ENCODE measurements at regions not wholly inside any gene's neighbourhood (a gene's known extent, or its start where the extent isn't known, plus 50 kb on each side); places are given as distances from the start of the nearest gene placed in this dataset.

DNA sequence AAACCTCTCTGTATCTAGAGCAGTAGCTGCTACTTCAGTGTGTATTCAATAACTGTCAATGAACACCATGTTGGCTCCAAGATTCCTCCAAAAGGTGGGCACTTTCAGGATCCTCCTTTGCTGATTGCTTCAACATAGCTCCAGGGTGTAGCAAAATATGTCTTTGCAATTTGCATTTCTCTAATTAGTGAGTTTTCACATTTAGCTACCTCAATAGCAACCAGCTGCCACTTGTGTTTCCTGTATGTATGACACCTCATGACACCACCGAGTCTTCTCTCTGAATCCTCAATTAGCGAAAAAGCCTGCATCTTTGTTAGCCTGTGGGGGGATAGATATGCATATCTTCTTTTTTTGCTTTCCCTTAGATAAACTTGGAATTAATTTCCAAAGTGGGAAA lies 898.3 kb upstream of the FAT3 start:
- Mint-ChIP-seq H3K27ac (no peak overlapping the region), H3K9me3 (peaks cover 19% of the 10 kb centered on the region), H3K4me3 (no peak overlapping the region), H3K27me3 (ENCODE audit: low read depth) (no peaks in the 10 kb centered on the region), H3K36me3 (peaks cover 12% of the 10 kb centered on the region), H3K4me1 (no peaks in the 10 kb centered on the region)
- ATAC-seq (no peak), DNase-seq (ENCODE audit: low spot score) (no peak)
- TF ChIP-seq, protein P1, sequence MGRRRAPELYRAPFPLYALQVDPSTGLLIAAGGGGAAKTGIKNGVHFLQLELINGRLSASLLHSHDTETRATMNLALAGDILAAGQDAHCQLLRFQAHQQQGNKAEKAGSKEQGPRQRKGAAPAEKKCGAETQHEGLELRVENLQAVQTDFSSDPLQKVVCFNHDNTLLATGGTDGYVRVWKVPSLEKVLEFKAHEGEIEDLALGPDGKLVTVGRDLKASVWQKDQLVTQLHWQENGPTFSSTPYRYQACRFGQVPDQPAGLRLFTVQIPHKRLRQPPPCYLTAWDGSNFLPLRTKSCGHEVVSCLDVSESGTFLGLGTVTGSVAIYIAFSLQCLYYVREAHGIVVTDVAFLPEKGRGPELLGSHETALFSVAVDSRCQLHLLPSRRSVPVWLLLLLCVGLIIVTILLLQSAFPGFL (CRISPR knock-in tag; IDR thresholded peaks at IDR 0.05; ENCODE audit: borderline replicate concordance) = no peak
- TF ChIP-seq ZNF263 (CRISPR knock-in tag; IDR thresholded peaks at IDR 0.05; ENCODE audit: low read depth) (no peak), RELA (CRISPR knock-in tag; IDR thresholded peaks at IDR 0.05; ENCODE audit: borderline replicate concordance) (no peak), JUN (CRISPR knock-in tag; IDR thresholded peaks at IDR 0.05) (no peak)
- TF ChIP-seq, protein P2, sequence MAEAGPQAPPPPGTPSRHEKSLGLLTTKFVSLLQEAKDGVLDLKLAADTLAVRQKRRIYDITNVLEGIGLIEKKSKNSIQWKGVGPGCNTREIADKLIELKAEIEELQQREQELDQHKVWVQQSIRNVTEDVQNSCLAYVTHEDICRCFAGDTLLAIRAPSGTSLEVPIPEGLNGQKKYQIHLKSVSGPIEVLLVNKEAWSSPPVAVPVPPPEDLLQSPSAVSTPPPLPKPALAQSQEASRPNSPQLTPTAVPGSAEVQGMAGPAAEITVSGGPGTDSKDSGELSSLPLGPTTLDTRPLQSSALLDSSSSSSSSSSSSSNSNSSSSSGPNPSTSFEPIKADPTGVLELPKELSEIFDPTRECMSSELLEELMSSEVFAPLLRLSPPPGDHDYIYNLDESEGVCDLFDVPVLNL (CRISPR knock-in tag; IDR thresholded peaks at IDR 0.05; ENCODE audit: borderline replicate concordance, low read depth) = no peak
- TF ChIP-seq, protein P3, sequence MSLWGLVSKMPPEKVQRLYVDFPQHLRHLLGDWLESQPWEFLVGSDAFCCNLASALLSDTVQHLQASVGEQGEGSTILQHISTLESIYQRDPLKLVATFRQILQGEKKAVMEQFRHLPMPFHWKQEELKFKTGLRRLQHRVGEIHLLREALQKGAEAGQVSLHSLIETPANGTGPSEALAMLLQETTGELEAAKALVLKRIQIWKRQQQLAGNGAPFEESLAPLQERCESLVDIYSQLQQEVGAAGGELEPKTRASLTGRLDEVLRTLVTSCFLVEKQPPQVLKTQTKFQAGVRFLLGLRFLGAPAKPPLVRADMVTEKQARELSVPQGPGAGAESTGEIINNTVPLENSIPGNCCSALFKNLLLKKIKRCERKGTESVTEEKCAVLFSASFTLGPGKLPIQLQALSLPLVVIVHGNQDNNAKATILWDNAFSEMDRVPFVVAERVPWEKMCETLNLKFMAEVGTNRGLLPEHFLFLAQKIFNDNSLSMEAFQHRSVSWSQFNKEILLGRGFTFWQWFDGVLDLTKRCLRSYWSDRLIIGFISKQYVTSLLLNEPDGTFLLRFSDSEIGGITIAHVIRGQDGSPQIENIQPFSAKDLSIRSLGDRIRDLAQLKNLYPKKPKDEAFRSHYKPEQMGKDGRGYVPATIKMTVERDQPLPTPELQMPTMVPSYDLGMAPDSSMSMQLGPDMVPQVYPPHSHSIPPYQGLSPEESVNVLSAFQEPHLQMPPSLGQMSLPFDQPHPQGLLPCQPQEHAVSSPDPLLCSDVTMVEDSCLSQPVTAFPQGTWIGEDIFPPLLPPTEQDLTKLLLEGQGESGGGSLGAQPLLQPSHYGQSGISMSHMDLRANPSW (CRISPR knock-in tag; conservative IDR thresholded peaks at IDR 0.05; ENCODE audit: low read depth) = no peak
- ChIA-PET CTCF (no interaction called here), POLR2A (interaction anchor here (0.7 kb wide), 1 partner anchor 58 kb away, joined by 5 read pairs; no protein-coding TSS in a partner anchor)

DNA sequence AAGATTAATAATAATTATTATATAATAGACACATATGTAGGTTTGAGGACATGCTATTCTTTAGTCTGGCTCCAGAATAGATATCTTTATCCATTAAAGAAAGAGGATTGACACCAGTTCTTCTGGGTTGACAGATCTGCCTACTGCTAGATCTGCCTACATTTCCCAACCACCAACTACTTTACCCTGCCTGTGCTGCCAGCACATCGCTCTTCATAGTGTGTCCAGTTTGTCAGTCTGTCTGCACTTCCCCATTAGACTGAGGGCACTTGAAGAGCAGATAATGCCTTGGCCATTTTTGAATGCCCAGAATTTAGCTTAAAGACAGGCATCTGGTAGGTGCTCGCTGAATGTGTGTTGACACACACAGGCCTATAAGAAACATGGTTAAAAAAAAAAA lies 910.1 kb upstream of the FAT3 start:
- POLR2A ChIA-PET = no interaction called here
- 0 out of 2 replicates have a peak, but pooled peaks cover 2% of the 10 kb centered on the region for H3K36me3 Mint-ChIP-seq
- ATAC-seq = no peak
- no peak overlapping the region for H3K27ac Mint-ChIP-seq
- H3K27me3 Mint-ChIP-seq (ENCODE audit: low read depth) = no peaks in the 10 kb centered on the region
- no peak overlapping the region for H3K4me3 Mint-ChIP-seq
- peaks cover 6% of the 10 kb centered on the region for H3K9me3 Mint-ChIP-seq
- no peaks in the 10 kb centered on the region for H3K4me1 Mint-ChIP-seq
- no peak for DNase-seq (ENCODE audit: low spot score)
- CTCF ChIA-PET = no interaction called here
- TF ChIP-seq TP53 (CRISPR knock-in tag; IDR thresholded peaks at IDR 0.05) = no peak
- no peak for TF ChIP-seq NR3C1 (CRISPR knock-in tag; conservative IDR thresholded peaks at IDR 0.05; ENCODE audit: low read depth)
- no peak for TF ChIP-seq NR2C2 (CRISPR knock-in tag; IDR thresholded peaks at IDR 0.05)
- no peak for TF ChIP-seq ZNF671 (CRISPR knock-in tag; IDR thresholded peaks at IDR 0.05)
- no peak for TF ChIP-seq ZNF232 (CRISPR knock-in tag; IDR thresholded peaks at IDR 0.05)
- TF ChIP-seq MYBL2 (CRISPR knock-in tag; IDR thresholded peaks at IDR 0.05) = no peak
- TF ChIP-seq, protein P4, sequence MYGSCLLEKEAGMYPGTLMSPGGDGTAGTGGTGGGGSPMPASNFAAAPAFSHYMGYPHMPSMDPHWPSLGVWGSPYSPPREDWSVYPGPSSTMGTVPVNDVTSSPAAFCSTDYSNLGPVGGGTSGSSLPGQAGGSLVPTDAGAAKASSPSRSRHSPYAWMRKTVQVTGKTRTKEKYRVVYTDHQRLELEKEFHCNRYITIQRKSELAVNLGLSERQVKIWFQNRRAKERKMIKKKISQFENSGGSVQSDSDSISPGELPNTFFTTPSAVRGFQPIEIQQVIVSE (CRISPR knock-in tag; IDR thresholded peaks at IDR 0.05; ENCODE audit: borderline replicate concordance) = no peak
- TF ChIP-seq ZNF396 (CRISPR knock-in tag; IDR thresholded peaks at IDR 0.05; ENCODE audit: borderline replicate concordance) = no peak
- TF ChIP-seq RORB (CRISPR knock-in tag; IDR thresholded peaks at IDR 0.05) = no peak
- TF ChIP-seq SP1 (CRISPR knock-in tag; conservative IDR thresholded peaks at IDR 0.05) = no peak
- TF ChIP-seq MAX (CRISPR knock-in tag; IDR thresholded peaks at IDR 0.05) = no peak
- no peak for TF ChIP-seq ZNF121 (CRISPR knock-in tag; IDR thresholded peaks at IDR 0.05)
- TF ChIP-seq, protein P5, sequence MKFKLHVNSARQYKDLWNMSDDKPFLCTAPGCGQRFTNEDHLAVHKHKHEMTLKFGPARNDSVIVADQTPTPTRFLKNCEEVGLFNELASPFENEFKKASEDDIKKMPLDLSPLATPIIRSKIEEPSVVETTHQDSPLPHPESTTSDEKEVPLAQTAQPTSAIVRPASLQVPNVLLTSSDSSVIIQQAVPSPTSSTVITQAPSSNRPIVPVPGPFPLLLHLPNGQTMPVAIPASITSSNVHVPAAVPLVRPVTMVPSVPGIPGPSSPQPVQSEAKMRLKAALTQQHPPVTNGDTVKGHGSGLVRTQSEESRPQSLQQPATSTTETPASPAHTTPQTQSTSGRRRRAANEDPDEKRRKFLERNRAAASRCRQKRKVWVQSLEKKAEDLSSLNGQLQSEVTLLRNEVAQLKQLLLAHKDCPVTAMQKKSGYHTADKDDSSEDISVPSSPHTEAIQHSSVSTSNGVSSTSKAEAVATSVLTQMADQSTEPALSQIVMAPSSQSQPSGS (CRISPR knock-in tag; IDR thresholded peaks at IDR 0.05; ENCODE audit: borderline replicate concordance, low read depth) = no peak
- no peak for TF ChIP-seq FOXP1 (CRISPR knock-in tag; IDR thresholded peaks at IDR 0.05; ENCODE audit: borderline replicate concordance)
- TF ChIP-seq, protein P6, sequence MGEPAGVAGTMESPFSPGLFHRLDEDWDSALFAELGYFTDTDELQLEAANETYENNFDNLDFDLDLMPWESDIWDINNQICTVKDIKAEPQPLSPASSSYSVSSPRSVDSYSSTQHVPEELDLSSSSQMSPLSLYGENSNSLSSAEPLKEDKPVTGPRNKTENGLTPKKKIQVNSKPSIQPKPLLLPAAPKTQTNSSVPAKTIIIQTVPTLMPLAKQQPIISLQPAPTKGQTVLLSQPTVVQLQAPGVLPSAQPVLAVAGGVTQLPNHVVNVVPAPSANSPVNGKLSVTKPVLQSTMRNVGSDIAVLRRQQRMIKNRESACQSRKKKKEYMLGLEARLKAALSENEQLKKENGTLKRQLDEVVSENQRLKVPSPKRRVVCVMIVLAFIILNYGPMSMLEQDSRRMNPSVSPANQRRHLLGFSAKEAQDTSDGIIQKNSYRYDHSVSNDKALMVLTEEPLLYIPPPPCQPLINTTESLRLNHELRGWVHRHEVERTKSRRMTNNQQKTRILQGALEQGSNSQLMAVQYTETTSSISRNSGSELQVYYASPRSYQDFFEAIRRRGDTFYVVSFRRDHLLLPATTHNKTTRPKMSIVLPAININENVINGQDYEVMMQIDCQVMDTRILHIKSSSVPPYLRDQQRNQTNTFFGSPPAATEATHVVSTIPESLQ (CRISPR knock-in tag; IDR thresholded peaks at IDR 0.05) = no peak
- no peak for TF ChIP-seq ELF4 (CRISPR knock-in tag; IDR thresholded peaks at IDR 0.05; ENCODE audit: low read depth)
- TF ChIP-seq ZNF263 (CRISPR knock-in tag; IDR thresholded peaks at IDR 0.05; ENCODE audit: low read depth) = no peak
- TF ChIP-seq ESRRA (CRISPR knock-in tag; IDR thresholded peaks at IDR 0.05; ENCODE audit: borderline replicate concordance) = no peak
- TF ChIP-seq IRF1 (CRISPR knock-in tag; IDR thresholded peaks at IDR 0.05) = no peak
